NCI-H1092 (cell line): ENCODE measurements at regions not wholly inside any gene's neighbourhood (a gene's known extent, or its start where the extent isn't known, plus 50 kb on each side); places are given as distances from the start of the nearest gene placed in this dataset.
"Not testable (repeated sequence)": the region's sequence is repeated elsewhere in the genome, so short reads cannot be mapped to it uniquely, and the experiment has no call there.

ENCODE experiments used
- DNase-seq: peaks from one replicate; lab custom pipeline; 2025; lab: John Stamatoyannopoulos, UW

- no peak for DNase-seq
These were observed 87.6 kb upstream of the TSPAN7 start for GRCh38 chrX:38473701-38474100.

DNA sequence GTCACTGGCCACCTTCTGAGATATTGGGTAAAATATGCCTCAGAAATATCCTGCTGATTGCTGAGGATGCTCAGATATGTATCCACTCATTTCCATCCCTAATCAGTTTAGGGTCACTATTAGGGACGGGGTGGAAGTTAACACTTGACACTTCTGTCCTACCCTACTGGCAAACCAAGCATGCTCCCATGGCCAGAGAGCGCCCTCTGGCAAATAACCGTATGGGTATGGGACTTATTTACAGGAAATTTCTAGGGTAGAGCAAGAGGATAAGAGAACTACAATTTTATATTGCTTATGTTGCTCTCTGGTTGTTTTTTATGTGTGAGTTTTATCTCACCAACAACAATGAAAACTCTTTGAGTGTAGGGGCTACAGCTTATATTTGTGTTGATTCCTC lies 86.8 kb upstream of the TSPAN7 start:
- DNase-seq: no peak

DNA sequence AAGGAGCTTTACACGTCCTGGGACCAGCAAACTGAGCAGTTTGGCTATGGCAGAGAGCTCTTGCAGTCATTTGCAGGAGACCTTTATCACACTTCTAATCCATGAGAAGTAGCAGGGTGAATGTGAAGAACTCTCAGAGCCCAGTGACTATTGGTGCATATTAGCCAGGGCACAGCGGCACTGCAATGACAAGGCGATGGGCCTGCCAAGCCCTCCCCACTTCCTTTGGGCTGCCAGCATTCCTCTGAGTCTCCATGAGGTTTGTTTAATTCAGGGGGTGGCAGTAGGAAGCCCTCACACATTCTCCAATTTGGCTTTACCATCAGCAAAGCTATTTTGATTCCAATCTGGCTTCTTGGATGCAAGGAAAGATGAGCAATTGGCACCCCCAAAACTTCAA lies 79.2 kb upstream of the TSPAN7 start:
- no peak for DNase-seq

DNA sequence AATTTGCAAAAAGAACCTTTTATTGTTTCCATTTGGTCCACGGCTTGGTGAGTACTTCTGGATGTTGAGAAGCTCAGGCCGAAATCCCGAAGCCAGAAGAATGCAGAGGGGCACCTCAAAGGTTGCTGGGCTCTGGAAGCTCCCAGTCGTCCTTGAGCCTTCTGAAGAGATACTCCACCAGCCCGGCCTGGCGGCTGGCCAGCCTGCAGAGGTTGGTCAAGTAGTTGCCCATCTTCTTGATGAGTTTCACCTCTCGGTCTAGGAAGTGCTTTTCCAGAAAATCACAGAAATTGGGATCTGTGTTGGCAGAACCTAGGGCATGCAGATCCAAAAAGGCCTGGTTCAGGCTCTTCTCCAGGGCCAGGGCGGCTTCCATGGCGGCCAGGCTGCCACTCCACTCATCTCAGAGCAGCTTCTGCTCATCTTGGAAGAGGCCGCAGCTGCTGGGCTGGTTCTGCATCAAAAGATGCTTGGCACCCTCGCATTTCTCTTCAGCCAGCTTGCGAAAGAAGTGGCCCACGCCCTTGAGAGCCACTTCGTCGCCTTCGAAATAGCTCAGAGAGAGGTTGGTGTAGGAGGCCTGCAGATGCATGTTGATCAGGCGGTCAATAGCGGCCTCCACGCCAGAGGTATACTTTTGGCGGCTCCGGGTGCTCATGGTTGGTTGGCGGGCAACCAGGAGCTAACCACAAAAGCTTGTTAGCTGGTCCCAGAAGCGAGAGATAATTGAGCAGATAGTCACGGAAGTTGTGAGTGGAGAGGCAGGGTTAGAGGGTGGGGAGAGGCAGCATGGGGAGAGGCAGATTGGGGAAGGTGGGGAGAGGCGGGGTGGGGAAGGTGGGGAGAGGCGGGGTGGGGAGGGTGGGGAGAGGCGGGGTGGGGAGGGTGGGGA lies 76.5 kb upstream of the TSPAN7 start:
- no peak for DNase-seq

DNA sequence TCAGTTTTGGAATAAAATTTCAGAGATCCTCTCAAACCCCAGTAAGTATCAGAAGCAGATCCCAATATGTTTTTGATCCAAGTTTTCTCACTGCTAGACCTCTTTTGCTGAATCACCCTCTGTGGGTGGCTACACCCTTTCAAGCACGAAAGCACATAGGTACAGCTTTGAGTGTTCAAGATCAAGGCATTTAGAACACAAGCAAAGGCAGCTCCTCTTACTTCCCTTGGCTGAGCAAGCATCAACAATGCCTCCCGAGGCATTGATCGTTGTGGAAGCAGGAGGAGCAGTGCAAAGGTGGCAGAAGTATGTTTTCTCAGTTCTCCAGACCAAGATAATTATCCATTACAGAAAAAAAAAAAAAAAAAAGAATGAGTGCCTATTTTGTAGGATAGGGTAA lies 72.0 kb upstream of the TSPAN7 start:
- DNase-seq: no peak

- DNase-seq: no peak
These were observed 67.0 kb upstream of the TSPAN7 start for GRCh38 chrX:38494239-38494823.

DNA sequence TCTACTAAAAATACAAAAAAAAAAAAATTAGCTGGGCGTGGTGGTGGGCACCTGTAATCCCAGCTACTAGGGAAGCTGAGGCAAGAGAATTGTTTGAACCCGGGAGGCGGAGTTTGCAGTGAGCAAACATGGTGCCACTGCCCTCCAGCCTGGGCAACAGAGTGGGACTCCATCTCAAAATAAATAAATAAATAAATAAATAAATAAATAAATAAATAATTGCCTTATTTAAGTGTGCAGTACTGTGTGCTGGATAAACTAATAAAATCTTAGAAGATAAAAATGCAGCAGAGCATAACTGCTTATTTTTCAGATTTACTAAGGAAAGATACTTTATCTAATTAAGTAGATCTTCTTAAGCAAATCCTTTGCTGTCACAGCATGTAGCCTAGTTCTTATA lies 61.7 kb upstream of the TSPAN7 start:
- DNase-seq: not testable (repeated sequence)

GRCh38 chrX:38500141-38500540 lies 61.2 kb upstream of the TSPAN7 start:
- DNase-seq: peak; percentile 27

DNA sequence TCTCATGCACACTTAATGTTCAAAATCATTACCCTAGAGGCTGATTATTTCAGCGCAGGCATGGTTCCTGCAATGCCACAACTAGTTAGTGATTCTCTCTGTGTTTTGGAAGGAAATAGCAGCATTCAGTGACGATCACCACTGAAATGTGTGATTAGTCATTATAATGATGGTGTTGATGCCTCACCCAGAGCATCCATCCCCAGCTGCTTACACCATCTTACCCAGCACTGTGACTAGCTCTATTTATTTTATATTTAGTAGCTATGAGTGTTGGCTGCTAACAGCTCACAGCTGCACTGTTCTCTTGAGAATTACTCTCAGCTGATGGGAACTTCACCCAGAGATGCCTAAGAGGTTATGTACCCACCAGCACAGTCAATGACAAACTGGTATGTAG lies 60.5 kb upstream of the TSPAN7 start:
- no peak for DNase-seq

DNA sequence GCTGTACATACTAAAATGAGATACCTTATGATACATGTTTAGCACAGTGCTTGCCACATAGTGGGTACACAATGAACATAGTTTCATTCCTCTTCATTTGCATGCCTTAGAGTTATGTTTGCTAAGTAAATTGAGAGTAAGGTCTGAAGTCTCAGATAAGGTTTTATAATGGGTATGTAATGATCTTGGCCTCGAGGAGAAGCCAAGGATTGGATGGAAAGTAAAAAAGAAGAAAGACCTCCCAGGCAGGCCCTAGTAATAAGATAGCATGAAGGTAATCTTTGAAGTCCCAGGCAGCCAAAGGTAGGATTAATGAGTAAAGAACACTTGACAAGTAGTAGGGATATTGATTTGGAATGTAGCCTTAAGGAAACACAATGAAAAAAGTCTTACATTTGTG lies 55.8 kb upstream of the TSPAN7 start:
- no peak for DNase-seq
